Suprapubic skin (tissue), 3 donors: ENCODE measurements at regions not wholly inside any gene's neighbourhood (a gene's known extent, or its start where the extent isn't known, plus 50 kb on each side); places are given as distances from the start of the nearest gene placed in this dataset.

ENCODE experiments used
- POLR2A ChIP-seq, 2 donors: fragments of 450-650 bp; IDR thresholded peaks; one replicate each; pipeline ENCODE4 v1.6.1; 2017; ENCODE audit warnings: antibody characterized with exemption in 2 of 2, mild to moderate bottlenecking in 2 of 2, moderate library complexity in 2 of 2
- TF ChIP-seq, protein P1 (sequence below), 2 donors: fragments of 200-600 bp in 1 of 2; fragments of 450-650 bp in 1 of 2; sonication (generic) in 1 of 2; IDR thresholded peaks; one replicate each; pipeline ENCODE4 v1.5.1; 2016 to 2019; ENCODE audit warnings: antibody characterized with exemption in 2 of 2, mild to moderate bottlenecking in 1 of 2, moderate library complexity in 1 of 2

DNA sequence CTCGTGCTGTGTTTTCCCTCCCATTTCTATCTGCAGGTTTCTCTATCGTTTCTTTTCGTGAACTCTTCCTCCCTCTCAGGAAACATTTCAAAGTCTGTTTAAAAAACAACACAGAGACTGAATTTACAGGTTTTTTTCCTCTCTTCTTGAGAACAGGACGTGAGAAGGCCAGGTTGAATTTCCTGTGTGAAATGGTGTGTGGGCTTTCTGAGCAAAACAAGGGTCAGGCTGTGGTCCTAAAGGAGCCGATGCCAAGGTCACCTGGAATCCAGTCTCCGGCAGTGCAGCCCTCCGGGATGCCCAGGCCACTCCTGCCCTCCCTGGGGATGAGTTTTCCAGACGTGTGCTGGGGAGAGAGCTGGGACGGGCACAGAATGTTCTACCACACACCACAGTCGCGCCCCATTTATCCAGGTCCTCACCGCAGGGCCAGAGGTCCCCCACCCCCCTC is 62.7 kb upstream of the RUNX3 start:
- no peak for TF ChIP-seq POLR2A (IDR thresholded peaks at IDR 0.05)
- TF ChIP-seq, protein P1, sequence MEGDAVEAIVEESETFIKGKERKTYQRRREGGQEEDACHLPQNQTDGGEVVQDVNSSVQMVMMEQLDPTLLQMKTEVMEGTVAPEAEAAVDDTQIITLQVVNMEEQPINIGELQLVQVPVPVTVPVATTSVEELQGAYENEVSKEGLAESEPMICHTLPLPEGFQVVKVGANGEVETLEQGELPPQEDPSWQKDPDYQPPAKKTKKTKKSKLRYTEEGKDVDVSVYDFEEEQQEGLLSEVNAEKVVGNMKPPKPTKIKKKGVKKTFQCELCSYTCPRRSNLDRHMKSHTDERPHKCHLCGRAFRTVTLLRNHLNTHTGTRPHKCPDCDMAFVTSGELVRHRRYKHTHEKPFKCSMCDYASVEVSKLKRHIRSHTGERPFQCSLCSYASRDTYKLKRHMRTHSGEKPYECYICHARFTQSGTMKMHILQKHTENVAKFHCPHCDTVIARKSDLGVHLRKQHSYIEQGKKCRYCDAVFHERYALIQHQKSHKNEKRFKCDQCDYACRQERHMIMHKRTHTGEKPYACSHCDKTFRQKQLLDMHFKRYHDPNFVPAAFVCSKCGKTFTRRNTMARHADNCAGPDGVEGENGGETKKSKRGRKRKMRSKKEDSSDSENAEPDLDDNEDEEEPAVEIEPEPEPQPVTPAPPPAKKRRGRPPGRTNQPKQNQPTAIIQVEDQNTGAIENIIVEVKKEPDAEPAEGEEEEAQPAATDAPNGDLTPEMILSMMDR (IDR thresholded peaks at IDR 0.05) = no peak
